GM18498 (cell line): ENCODE measurements at regions not wholly inside any gene's neighbourhood (a gene's known extent, or its start where the extent isn't known, plus 50 kb on each side); places are given as distances from the start of the nearest gene placed in this dataset.
A peak's percentile ranks its signal among the peaks of the same experiment; 100 is the strongest.
"Not testable (repeated sequence)": the region's sequence is repeated elsewhere in the genome, so short reads cannot be mapped to it uniquely, and the experiment has no call there.

Experiments used
- ATAC-seq: cut with Tn5 transposase; IDR thresholded peaks from one replicate; pipeline ENCODE4 v1.9.1; 2021; ENCODE audit warnings: mild to moderate bottlenecking, moderate library complexity; ENCODE audit not compliant: unreplicated experiment

DNA sequence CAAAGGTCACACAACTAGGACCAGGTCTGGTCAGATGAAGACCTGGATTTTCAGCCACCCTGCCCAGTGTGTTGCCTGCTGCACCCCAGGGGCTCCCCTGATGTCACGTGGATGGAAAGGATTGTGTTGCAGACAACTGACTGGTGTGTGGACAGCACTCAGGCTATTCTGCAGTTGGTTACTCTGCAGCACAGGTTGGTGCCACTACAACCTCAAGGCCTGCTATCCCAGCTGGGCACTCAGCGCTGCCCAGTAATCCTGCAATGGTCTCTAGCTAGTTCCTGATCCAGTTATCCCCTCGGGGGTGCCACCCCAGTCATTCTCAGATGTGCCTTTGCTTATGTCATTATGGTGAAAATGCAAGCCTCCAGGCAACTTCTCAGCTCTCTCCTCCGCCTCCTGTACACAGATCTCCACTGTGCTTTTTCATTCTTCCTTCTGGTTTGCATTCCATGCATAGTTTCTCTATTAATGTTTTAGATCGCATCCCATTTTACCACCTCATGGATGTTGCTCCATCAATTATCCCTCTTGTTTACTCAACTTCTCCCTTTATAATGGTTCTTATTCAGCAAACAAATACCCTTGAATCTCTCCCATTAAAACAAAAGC lies 503.2 kb upstream of the CAMK1G start:
- ATAC-seq: no peak

DNA sequence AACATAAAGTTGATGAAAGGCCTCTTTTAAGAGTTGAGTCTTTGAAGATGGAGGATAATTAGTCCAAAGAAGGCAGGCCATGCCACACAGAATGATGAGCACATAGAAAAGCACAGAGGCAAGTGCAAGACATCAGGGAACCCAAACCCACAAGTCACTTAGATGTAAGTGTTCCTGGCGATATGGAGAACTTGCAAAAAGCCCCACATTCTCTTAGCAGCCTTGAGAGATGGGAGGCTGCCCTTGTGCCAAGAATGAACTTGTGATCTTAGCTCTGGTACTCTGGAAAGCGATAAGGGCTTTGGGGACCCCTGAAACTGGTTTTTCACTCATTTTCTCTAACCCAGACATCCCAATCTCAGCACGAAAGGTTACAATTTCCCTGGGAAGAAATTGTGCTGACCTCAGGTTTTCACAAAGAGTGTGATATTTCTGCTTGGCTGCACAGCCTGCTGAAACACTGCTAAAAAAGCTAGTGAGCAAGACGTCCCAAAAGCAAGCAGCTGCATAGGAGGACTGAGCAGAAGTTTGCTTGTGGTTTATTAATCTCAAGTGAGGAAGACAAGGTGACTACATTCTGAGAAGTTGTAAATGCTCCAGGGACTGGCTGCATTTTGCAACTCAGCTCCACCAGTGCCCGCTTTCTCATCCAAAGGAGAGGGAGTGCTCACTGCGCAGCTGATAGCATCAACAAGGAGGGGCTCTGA lies 496.9 kb upstream of the CAMK1G start:
- ATAC-seq: peak; percentile 92

DNA sequence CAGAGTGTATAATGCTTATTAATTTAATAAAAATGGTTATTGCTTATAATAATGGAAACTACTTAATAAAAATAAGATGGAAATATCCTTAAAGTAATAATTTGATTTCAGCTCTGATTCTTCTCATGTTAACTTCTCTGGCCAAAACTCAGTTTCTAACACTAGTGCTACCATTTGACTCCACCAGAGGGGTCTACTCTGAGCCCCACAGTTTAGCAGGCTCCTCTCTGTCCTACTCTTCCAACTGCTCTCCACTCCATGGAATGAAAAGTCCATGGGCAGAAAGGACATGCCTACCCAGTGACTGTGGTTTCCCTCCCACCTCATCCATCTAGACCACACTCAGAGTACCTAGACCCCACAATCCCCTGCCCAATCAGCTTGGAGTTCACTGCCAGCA lies 489.1 kb upstream of the CAMK1G start:
- no peak for ATAC-seq

DNA sequence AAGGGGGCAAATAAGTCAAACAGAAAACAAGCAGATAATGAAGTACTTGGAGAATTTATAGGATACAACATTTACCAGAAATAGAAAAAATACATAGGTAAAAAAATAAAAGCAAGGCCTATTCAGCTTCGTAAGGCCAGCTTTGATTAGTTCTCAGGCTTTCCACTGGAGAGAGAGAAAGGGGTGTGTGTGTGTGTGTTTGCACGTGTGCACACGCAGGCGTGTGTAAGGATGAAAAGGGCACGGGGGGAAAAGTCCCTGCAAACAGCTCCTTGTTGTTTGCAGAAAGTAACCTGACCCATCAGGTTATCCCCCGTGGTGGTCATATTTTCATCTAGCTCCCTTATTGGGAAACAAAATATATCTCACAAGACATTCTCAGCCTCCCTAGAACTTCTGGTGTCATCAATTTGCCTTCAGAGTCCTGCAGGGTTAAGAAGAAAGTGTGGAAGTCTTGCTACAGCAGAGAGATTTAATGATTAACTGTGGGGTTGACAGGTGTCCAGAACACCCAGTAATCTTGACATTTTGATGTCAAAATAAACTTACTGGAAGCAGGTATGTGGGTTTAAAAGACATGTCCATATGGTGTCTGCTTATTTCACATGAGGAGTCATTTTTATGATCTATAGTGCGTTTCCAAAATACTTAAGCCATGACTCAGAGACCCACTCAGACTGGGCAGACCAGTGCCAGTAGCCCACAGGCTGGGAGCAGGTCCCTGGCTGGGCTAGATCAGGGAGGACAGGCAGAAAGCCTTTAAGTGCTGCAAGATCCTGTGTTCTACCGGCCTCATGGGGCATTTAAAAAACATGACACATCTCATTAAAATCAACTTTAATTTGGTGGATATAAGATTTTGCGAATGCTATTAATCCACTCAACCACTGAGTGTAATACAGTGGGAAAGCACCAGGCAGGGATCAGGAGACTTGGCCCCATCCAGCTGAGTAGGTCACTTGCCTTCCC lies 487.6 kb upstream of the CAMK1G start:
- ATAC-seq: peak; percentile 42

DNA sequence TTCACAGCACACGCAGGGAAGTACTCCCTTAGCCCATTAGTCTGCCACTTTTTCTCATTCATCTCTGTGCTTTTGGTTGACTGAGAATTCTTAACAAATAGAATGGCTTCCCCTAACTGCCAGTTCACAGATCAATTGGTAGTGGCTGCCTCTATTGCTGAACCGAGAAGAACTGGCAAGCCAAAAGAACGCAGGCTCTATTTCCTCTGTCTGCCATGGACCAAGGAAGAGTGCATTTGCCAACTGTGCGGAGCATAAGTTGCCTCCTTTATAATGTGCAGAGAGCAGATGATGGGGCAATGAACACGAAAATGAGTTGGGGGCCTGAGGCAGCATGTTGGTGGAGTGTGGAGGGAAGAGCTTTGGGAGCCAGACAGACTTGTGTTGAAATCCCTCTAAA lies 483.1 kb upstream of the CAMK1G start:
- no peak for ATAC-seq

DNA sequence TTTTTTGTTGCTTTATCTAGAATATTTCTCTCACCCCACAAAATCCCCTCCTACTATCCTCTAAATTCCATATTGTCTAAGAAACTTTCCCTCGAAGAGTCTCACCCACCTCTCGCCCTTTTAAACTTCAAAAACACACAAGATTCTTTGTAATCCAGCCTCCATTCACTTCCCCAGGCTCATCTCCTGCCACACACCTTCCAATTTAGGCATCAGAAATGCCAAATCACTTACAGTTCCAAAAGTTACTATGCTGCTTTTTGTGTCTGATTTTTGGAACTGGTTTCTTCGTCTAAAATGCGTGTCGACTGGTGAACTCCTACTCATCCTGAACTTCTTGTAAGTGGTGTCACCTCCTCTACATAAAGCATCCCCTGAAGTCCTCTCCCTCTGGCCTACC lies 482.4 kb upstream of the CAMK1G start:
- no peak for ATAC-seq

DNA sequence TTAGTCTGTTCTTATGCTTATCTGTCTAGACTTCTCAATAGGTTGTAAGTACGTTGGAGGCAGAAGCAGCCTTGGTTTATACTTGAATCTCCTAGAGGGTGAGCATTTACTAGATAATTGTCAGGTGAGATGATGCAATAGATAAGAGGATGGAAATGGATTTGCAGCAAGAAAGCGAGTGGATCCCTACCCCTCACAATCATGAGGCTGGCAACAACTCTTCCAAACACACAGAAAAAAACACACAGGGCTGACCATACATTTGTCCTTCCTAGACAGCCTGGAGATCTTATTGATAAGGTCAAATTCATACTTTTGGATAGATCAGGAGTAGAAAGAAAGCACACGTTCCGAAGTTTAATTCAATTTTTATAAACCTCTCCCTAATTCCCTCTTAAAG lies 481.4 kb upstream of the CAMK1G start:
- no peak for ATAC-seq

DNA sequence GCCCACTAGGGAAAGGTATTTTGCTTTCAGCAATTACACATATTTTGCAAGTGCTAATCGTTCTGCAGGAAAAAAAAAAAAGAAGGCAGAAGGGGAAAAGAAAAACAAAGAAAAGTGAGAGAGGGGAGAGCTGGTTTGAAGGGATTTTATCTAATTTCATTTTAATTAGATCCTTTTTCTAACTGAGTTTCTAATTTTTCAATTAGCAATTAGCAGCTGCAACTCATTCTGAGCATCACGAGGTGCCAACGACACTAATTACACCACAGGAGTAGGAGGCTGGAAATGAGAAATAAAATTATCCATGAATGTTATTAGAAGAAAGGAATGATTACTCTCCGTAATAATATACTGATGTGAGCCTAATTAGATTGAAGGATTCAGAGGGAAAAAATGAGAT lies 481.0 kb upstream of the CAMK1G start:
- no peak for ATAC-seq

DNA sequence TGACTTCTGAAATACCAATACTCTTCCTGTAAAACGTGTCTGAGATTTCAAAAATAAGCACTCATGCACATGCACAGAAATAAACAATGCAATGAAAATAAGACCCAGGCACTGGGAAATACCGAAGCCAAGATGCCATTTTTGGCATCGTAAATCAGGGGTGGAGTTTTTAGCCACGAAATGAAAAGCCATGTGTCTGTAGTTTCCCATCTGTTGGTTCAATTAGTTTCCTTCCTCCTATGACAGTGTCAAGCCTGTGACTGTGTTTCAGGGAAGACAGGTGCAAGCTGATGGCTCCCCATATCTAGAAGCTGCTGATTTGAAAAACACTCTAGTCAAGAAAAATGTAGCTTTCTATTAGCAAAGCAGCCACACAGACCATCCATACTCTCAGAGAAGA lies 480.4 kb upstream of the CAMK1G start:
- ATAC-seq: peak; percentile 45

DNA sequence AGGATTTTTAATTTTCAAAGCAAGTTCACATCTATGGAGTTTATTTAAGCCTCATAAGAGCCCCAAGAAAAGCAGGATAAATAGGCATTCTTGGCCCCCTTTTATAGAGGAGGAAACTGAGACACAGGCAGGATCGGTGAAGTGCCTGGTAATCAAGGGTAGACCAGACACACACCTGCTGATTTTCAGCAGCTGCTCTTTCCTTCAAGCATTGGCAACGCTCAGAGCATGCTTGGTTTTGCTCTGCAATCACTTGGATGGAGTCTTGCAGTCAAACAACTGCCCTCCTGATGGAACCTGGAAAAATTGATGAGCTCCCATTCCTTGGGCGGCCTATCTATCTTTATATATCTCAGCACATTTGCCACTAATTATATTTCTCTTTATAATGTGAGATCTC lies 478.9 kb upstream of the CAMK1G start:
- no peak for ATAC-seq

DNA sequence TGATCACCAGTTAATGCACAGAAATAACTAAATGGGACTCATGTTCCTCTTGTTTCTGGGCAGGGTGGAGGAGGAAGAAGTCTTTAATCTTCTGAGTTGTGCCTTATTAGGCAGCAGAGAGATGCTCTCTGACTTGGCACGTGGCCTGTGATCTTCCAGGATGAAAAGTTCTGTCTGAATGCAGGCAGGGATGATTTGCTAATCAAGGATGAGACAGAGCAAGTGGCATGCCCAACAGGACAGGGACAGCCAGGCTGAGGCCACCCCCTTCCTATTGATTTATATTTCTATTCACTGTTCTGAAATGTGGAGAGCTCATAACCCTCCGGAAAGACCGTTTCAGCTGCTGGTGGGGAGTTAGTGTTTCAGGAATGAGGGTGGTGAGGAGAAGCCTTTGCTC lies 477.8 kb upstream of the CAMK1G start:
- ATAC-seq: no peak

DNA sequence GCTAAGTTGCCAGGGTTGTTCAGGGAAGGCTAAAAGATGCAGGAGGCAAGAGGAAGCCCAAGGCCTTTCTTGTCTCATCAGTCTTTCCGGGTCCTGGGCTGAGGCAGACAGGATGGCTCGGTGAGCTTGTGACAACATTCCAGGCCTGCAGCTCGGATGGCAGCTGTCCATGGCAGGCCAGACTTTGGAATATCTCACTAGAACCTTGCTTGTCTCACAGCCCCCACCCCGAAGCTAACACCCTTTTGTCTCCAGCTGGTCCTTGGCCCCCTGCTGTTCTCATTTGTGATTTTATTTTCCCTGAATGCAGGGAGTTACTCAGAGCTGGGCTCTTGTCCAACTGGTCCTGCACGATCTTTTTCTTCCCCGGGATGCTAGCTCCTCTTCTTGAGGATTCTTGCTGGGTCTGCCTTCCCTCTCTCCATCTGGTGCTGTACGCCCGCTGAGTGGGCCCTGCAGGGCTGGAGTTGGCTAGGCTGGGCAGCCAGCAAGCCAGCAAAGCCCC lies 477.2 kb upstream of the CAMK1G start:
- no peak for ATAC-seq

DNA sequence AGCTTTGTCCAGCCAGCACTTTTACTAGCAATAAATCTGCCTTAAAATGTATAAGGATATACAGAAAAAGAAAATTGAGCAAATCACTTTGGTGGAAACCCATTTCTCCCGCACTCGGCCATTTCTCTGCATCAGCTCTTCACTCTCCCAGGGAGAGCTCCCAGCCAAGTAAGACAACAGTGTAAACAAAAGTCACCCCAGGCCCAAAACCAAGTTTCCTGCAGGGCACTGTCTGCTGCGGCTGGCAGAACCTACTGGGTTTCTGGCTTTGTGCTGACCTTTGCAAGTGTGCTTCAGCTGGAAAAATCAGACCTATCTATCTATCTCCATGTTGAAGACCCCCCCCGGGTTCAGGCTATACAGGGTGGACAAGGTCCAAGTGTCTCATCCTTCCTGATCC lies 476.7 kb upstream of the CAMK1G start:
- ATAC-seq: no peak

DNA sequence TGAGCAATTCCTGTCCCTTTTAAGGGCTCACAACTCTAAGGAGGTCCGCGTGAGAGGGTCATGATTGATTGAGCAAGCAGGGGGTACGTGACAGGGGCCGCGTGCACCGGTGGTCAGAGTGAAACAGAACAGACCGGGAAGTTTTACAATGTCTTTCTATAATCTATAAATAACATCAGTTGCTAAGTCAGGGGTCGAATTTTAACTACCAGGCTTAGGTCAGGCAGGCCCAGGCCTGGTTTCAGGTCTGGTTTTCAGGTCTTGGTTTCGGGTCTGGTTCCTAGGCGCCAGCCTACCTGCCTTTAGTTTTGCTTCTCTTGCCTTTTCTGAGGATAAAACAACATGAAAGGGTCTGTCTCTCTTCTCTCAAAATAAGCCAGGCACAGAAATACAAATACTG lies 476.0 kb upstream of the CAMK1G start:
- ATAC-seq: peak; percentile 72

DNA sequence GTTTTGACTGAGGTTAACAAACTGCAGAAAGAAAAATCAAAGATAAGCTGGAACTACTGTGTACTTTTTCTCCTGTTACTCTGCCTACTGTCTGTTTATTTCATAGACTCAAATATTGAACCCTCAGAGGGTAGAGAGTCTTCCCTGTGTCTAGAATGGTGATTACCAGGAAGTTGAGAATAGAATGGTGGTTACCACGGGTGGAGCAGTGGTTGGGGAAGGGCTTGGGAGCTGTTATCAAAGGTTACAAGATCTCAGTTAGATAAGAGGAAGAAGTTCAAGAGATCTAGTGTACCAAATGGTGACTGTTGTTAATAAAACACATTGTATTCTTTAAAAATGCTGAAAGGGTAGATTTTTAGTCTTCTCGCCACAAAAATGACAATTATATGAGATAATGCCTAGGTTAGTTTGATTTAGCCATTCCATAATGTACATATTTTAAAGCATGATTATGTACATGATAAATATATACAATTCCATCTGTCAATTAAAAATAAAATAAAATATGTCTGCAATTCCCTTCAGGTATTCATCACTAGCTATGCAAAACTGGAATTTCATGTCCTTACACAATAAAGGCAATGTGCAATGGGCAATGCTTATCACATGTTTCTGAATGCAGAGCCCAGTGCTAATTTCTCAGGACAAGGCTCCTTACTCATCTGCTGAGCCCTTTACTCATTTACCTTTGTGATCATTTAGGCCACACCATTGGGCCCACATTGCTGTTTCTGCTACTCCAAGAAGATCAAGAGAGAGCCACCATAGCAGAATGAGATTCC lies 474.3 kb upstream of the CAMK1G start:
- no peak for ATAC-seq

DNA sequence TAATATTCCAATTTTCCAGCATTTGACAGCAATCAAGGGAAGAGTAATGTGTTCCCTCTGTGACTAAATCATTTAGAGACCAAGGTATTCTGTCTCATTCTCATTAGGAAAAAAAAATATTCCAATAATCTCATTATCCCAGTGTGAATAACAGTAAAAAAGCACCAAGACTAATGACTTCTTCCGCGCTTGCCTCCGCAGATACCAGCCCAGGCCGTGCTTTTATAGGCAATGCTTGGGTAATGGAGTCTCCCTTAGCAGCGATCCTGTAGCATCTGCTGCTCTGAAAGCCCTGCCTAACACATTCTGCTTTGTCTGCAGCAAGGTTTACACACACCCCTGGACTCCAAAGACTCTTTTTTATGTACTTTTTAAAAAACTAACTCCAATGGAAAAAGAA lies 470.0 kb upstream of the CAMK1G start:
- ATAC-seq: no peak

DNA sequence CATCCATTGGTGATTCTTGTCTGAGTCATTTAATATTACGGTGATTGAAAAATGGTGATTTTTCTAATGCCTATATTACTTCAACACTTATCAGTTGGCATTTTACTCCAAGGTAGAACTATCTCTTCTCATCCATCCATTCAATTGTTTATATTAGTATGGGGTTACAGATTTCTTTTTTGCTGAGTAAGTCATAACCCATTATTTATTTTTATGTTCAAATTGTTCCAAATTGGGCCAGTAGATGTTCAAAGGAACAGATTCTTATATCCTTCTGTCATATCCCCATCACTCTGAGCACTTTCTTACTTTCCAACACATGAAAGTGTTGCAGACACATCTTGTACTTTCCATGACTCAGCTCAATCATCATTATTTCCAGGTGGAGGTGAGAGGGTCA lies 466.8 kb upstream of the CAMK1G start:
- ATAC-seq: no peak

DNA sequence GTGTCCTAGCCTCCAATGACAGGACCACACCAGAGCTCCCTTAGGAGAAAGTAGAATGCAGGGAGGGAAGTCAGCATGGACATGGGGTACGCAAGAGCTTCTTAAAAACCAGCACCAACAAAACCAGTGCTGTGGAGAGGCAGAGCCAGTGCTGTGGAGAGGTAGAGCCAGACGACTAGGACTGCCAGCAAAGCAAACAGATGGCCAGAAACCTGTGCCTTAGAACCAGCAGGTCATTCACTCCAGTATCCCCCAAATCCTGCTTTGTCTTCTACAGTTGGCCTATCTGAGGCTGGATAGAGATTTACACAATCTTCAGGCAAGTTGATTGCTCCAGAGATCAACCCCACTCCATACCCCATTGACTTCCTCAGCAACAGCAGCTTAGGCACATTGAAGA lies 459.9 kb upstream of the CAMK1G start:
- no peak for ATAC-seq

DNA sequence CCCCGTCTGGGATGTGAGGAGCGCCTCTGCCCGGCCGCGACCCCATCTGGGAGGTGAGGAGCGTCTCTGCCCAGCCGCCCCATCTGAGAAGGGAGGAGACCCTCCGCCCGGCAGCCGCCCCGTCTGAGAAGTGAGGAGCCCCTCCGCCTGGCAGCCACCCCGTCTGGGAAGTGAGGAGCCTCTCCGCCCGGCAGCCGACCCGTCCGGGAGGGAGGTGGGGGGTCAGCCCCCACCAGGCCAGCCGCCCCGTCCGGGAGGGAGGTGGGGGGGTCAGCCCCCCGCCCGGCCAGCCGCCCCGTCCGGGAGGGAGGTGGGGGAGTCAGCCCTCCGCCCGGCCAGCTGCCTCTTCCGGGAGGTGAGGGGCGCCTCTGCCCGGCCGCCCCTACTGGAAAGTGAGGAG lies 454.4 kb upstream of the CAMK1G start:
- ATAC-seq: not testable (repeated sequence)

DNA sequence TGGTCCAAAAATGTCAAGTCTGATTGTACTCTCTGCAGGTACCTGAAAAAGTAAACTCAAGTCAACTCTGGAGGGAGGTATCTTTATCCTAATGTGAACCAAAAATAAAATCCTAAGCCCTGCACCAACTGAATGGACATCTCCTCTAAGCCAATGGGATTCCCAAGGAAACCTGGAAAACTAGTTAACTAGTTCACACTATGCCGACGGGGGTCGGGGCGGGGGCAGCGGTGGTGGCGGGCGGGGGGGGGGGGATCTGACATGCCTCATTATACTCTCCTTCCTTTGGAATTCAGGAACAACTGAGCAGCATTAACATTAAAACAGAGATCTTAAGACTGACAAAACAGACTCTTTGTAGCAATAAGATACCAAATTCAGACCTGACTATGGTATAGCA lies 452.6 kb upstream of the CAMK1G start:
- ATAC-seq: no peak
